Transverse colon (tissue), 3 donors: ENCODE measurements at regions not wholly inside any gene's neighbourhood (a gene's known extent, or its start where the extent isn't known, plus 50 kb on each side); places are given as distances from the start of the nearest gene placed in this dataset.

ENCODE experiments used
- EP300 ChIP-seq: sonication (generic); formaldehyde crosslinking; IDR thresholded peaks from one replicate; pipeline ENCODE4 v1.6.1; 2017; ENCODE audit warnings: antibody characterized with exemption, low read depth
- POLR2A ChIP-seq: fragments of 450-650 bp; IDR thresholded peaks from one replicate; pipeline ENCODE4 v1.6.1; 2016; ENCODE audit warnings: antibody characterized with exemption, mild to moderate bottlenecking, moderate library complexity
- TF ChIP-seq, protein P1 (sequence below), 5 experiments: fragments of 200-600 bp in 3 of 5; fragments of 450-650 bp in 2 of 5; sonication (generic) in 3 of 5; IDR thresholded peaks; 1 replicate in 2 of 5; 2 replicates in 3 of 5; pipeline ENCODE4 v1.5.1; 2016 to 2017; ENCODE audit warnings: antibody characterized with exemption in 5 of 5, inconsistent platforms in 3 of 5, mild to moderate bottlenecking in 2 of 5, moderate library complexity in 1 of 5

DNA sequence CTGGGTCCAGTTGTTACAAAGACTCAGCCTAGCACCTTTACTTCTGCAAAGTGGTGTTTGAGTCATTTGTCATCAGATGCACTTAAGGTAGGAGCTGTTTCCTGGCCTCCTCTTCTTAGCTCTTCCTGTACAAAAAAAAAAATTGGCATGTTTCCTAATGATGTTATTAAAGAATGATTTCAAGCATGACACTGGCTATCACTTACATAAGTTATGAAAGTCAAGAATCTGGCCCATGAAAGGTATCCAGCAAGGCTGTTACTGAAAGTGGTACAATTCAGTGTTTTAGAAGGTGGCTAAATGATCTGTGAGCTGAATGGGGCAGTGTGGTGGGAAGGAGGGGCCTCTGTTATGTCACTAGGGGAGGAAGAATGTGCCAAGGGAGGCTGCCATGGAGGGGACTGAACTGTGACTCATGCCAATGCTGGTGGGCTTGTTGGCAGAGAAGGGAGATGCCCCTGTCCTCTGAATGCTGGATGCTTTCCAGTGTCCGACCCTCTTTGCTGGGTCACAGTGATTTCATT, 175.1 kb upstream of the MAP1B start:
- TF ChIP-seq POLR2A (no peak), EP300 (no peak)
- TF ChIP-seq, protein P1, sequence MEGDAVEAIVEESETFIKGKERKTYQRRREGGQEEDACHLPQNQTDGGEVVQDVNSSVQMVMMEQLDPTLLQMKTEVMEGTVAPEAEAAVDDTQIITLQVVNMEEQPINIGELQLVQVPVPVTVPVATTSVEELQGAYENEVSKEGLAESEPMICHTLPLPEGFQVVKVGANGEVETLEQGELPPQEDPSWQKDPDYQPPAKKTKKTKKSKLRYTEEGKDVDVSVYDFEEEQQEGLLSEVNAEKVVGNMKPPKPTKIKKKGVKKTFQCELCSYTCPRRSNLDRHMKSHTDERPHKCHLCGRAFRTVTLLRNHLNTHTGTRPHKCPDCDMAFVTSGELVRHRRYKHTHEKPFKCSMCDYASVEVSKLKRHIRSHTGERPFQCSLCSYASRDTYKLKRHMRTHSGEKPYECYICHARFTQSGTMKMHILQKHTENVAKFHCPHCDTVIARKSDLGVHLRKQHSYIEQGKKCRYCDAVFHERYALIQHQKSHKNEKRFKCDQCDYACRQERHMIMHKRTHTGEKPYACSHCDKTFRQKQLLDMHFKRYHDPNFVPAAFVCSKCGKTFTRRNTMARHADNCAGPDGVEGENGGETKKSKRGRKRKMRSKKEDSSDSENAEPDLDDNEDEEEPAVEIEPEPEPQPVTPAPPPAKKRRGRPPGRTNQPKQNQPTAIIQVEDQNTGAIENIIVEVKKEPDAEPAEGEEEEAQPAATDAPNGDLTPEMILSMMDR (IDR thresholded peaks at IDR 0.05), result no peak
